Suprapubic skin (tissue), 4 donors: ENCODE measurements at regions not wholly inside any gene's neighbourhood (a gene's known extent, or its start where the extent isn't known, plus 50 kb on each side); places are given as distances from the start of the nearest gene placed in this dataset.

Source experiments
- DNase-seq, 2 donors: peaks; one replicate each; pipeline ENCODE4 v3.0.0-alpha.2; 2019; ENCODE audit warnings: low spot score in 2 of 2
- H3K27ac ChIP-seq: fragments of 200-600 bp; sonication (generic); one replicate; pipeline ENCODE4 v1.5.1; 2019
- H3K27me3 ChIP-seq: fragments of 200-600 bp; sonication (generic); one replicate; pipeline ENCODE4 v1.5.1; 2019
- H3K36me3 ChIP-seq: fragments of 200-600 bp; sonication (generic); one replicate; pipeline ENCODE4 v1.5.1; 2019
- H3K4me1 ChIP-seq: fragments of 200-600 bp; sonication (generic); one replicate; pipeline ENCODE4 v1.5.1; 2019
- H3K4me3 ChIP-seq: fragments of 200-600 bp; sonication (generic); one replicate; pipeline ENCODE4 v1.5.1; 2019; ENCODE audit warnings: mild to moderate bottlenecking
- H3K9me3 ChIP-seq: fragments of 200-600 bp; sonication (generic); one replicate; pipeline ENCODE4 v1.5.1; 2019
- EP300 ChIP-seq: sonication (generic); formaldehyde crosslinking; IDR thresholded peaks from one replicate; pipeline ENCODE4 v1.6.1; 2017; ENCODE audit warnings: antibody characterized with exemption
- POLR2A ChIP-seq, 2 donors: fragments of 450-650 bp; IDR thresholded peaks; one replicate each; pipeline ENCODE4 v1.6.1; 2017; ENCODE audit warnings: antibody characterized with exemption in 2 of 2, mild to moderate bottlenecking in 2 of 2, moderate library complexity in 2 of 2
- POLR2AphosphoS5 ChIP-seq, 3 donors: sonication (generic); formaldehyde crosslinking; IDR thresholded peaks; one replicate each; pipeline ENCODE4 v1.6.1; 2017; ENCODE audit warnings: antibody characterized with exemption in 3 of 3
- WGBS: methylation state at CpG from one replicate; pipeline ENCODE4 v1.1.5; 2018; 5-methylcytosine and 5-hydroxymethylcytosine counted together
- TF ChIP-seq, protein P1 (sequence below), 2 donors: fragments of 200-600 bp in 1 of 2; fragments of 450-650 bp in 1 of 2; sonication (generic) in 1 of 2; IDR thresholded peaks; one replicate each; pipeline ENCODE4 v1.5.1; 2016 to 2019; ENCODE audit warnings: antibody characterized with exemption in 2 of 2, mild to moderate bottlenecking in 1 of 2, moderate library complexity in 1 of 2

DNA sequence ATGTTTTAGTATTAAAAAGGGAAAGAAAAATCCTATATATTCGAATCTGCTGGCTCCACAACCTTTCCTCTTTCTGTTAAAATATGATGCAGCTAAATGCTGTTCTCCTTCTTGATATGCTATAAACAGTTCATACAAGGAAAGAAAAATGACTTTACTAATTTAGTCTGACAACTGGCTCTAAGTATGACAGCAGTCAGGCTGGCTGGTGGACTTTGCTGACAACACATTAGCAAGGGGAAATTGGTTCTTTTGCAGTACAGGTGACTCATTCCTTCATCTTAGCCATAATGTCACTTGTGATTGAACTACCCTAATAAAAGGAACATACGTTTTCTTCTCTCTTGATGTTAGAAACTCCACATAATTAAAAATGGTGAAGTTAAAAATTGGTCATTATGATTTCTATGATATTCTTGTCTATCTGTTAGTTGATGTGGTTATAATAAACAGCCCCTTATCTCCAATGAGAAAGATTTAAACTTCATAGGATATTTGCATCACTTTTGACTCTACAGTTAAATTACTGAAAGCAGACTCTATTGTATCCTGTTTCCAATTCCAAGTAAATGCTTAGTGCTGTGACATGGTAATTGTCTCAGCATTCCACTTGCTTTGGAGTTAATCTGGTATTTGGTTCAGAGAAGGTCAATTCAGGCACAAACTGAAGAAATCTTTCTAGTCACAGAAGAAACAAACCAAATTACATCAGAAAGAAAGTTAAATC, 315.3 kb upstream of the GULP1 start:
- H3K27ac ChIP-seq, result no peak overlapping the region
- TF ChIP-seq POLR2AphosphoS5 (IDR thresholded peaks at IDR 0.05), result no peak
- TF ChIP-seq, protein P1, sequence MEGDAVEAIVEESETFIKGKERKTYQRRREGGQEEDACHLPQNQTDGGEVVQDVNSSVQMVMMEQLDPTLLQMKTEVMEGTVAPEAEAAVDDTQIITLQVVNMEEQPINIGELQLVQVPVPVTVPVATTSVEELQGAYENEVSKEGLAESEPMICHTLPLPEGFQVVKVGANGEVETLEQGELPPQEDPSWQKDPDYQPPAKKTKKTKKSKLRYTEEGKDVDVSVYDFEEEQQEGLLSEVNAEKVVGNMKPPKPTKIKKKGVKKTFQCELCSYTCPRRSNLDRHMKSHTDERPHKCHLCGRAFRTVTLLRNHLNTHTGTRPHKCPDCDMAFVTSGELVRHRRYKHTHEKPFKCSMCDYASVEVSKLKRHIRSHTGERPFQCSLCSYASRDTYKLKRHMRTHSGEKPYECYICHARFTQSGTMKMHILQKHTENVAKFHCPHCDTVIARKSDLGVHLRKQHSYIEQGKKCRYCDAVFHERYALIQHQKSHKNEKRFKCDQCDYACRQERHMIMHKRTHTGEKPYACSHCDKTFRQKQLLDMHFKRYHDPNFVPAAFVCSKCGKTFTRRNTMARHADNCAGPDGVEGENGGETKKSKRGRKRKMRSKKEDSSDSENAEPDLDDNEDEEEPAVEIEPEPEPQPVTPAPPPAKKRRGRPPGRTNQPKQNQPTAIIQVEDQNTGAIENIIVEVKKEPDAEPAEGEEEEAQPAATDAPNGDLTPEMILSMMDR (IDR thresholded peaks at IDR 0.05), result no peak
- TF ChIP-seq EP300, result no peak
- TF ChIP-seq POLR2A (IDR thresholded peaks at IDR 0.05), result no peak
- no peak overlapping the region for H3K4me3 ChIP-seq
- H3K4me1 ChIP-seq, result no peaks in the 10 kb centered on the region
- H3K27me3 ChIP-seq, result no peaks in the 10 kb centered on the region
- no peaks in the 10 kb centered on the region for H3K36me3 ChIP-seq
- 78% methylated on average over 2 of the region's 2 CpGs for WGBS
- no peak for DNase-seq
- H3K9me3 ChIP-seq, result no peaks in the 10 kb centered on the region

DNA sequence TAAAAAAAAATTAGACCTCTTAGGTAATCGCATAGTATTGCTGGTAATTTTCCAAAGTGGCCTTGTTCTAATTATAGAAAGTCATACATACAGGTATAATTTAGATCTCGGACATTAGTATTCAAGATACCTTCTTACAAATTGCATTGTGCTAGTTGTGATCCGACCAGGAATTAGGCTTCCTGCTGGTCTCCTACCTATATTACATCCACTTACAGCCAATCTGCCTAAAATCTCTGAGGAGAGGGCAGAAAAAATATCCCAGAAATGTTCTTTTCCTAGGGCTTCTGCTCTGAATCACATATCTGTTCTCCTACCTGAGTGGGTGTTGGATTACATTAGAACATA, 314.7 kb upstream of the GULP1 start:
- no peaks in the 10 kb centered on the region for H3K27me3 ChIP-seq

DNA sequence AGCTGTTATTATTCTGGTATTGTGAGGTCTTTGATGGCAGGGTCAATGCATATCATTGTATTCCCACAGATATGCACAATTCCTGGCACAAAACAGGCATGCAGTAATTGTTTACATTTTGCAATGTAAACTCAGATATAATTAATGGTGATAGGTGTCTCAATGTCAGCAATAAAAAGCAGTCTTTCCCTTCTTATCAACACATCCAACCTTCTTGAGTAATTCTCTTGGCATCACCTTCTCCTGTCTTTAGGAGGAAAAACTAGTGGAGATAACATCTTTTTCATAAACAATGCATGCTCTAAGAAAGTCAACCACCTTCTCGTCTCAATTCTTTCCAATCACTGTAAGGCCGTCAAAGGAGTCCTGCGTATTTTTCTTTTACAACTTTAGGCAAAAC, 313.3 kb upstream of the GULP1 start:
- Histone ChIP-seq H3K36me3 (no peaks in the 10 kb centered on the region), H3K4me3 (no peak overlapping the region), H3K27ac (no peak overlapping the region), H3K9me3 (no peaks in the 10 kb centered on the region), H3K27me3 (no peaks in the 10 kb centered on the region), H3K4me1 (peaks cover 8% of the 10 kb centered on the region)
- 74% methylated on average over 3 of the region's 3 CpGs for WGBS
- TF ChIP-seq EP300 (no peak), POLR2AphosphoS5 (IDR thresholded peaks at IDR 0.05) (no peak), POLR2A (IDR thresholded peaks at IDR 0.05) (no peak)
- TF ChIP-seq, protein P1 (IDR thresholded peaks at IDR 0.05), result no peak
- no peak for DNase-seq

More for the DNA sequence above, 314.7 kb upstream of the GULP1 start:
- Histone ChIP-seq H3K27ac (no peak overlapping the region), H3K9me3 (no peaks in the 10 kb centered on the region), H3K4me1 (no peaks in the 10 kb centered on the region), H3K36me3 (no peaks in the 10 kb centered on the region), H3K4me3 (no peak overlapping the region)
- no peak for DNase-seq
- no peak for TF ChIP-seq POLR2A (IDR thresholded peaks at IDR 0.05)
- no peak for TF ChIP-seq EP300
- TF ChIP-seq, protein P1 (IDR thresholded peaks at IDR 0.05), result no peak
- no peak for TF ChIP-seq POLR2AphosphoS5 (IDR thresholded peaks at IDR 0.05)
- WGBS, result 75% methylated on average over 3 of the region's 3 CpGs

DNA sequence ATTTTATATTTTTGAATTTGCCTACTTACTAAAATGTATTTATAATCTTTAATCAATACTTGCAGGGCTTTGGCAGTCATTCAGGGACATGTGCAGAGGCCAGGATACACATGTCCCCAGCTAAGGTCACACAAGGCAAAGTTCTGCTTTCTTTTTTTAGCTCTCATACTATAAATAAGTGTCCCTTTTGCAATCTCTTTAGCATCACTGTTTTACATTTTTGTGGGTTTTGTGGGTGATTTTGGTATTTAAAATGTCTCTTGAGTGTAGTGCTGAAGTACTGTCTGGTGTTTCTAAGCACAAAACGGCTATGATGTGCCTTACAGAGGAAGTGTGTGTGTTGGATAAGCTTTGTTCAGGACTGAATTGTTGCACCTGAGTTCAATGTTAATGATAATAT, 309.0 kb upstream of the GULP1 start:
- Histone ChIP-seq H3K27me3 (no peaks in the 10 kb centered on the region), H3K36me3 (no peaks in the 10 kb centered on the region), H3K4me3 (no peak overlapping the region), H3K27ac (no peak overlapping the region), H3K9me3 (no peaks in the 10 kb centered on the region), H3K4me1 (peaks cover 15% of the 10 kb centered on the region)
- DNase-seq, result no peak
- TF ChIP-seq EP300 (no peak), POLR2A (IDR thresholded peaks at IDR 0.05) (no peak), POLR2AphosphoS5 (IDR thresholded peaks at IDR 0.05) (no peak)
- TF ChIP-seq, protein P1 (IDR thresholded peaks at IDR 0.05), result no peak
- WGBS, result 48% methylated on average over 1 of the region's 1 CpG

- no peak overlapping the region for H3K4me3 ChIP-seq
- WGBS, result 89% methylated on average over 2 of the region's 2 CpGs
- H3K4me1 ChIP-seq, result peaks cover 15% of the 10 kb centered on the region
- no peaks in the 10 kb centered on the region for H3K36me3 ChIP-seq
- H3K27me3 ChIP-seq, result no peaks in the 10 kb centered on the region
- no peak for DNase-seq
- H3K27ac ChIP-seq, result no peak overlapping the region
- no peaks in the 10 kb centered on the region for H3K9me3 ChIP-seq
- TF ChIP-seq, protein P1 (IDR thresholded peaks at IDR 0.05), result no peak
- TF ChIP-seq POLR2AphosphoS5 (IDR thresholded peaks at IDR 0.05), result no peak
- no peak for TF ChIP-seq POLR2A (IDR thresholded peaks at IDR 0.05)
- TF ChIP-seq EP300, result no peak
These were observed 306.5 kb upstream of the GULP1 start for GRCh38 chr2:187985195-187985594.
